ENCODE measurements at regions not wholly inside any gene's neighbourhood (a gene's known extent, or its start where the extent isn't known, plus 50 kb on each side); places are given as distances from the start of the nearest gene placed in this dataset.

GRCh38 chr5:122694884-122695283, 80.0 kb upstream of the SNX2 start:
- H3K27me3 ChIP-seq (ENCODE audit: control insufficient read depth, insufficient read depth, low read length): no peaks in the 10 kb centered on the region; the same call in 1 of the 2 replicates
- DNase-seq: no peak
- intact Hi-C loops (cut with micrococcal nuclease): no loop called here
- no peak overlapping the region for H2AK9ac ChIP-seq (replicated peaks; ENCODE audit: low read depth, low read length, poor library complexity)
- H3K4ac ChIP-seq (ENCODE audit: low read depth, low read length): no peak overlapping the region
- H3K79me1 ChIP-seq (ENCODE audit: low read depth in 1 of 2, low read length in 2 of 2): no peaks in the 10 kb centered on the region
- no peaks in the 10 kb centered on the region for H3K4me1 ChIP-seq (ENCODE audit: control insufficient read depth, insufficient read depth, low read length)
- ChIA-PET CTCF (interaction anchor here (1.3 kb wide), 1 partner anchor 9 kb away, joined by 6 read pairs; no protein-coding TSS in a partner anchor), POLR2A (ENCODE audit: unreplicated experiment) (no interaction called here)
- TF ChIP-seq RAD21 (IDR thresholded peaks at IDR 0.05; ENCODE audit: low read length) (no peak), ELK1 (IDR thresholded peaks at IDR 0.05; ENCODE audit: borderline replicate concordance, low read depth, low read length) (no peak), FOS (IDR thresholded peaks at IDR 0.05; ENCODE audit: low read depth, low read length) (no peak), MXI1 (IDR thresholded peaks at IDR 0.05; ENCODE audit: borderline replicate concordance, low read depth, low read length) (no peak), MAZ (IDR thresholded peaks at IDR 0.05; ENCODE audit: borderline replicate concordance, low read depth, low read length) (no peak), POLR2A (IDR thresholded peaks at IDR 0.05; ENCODE audit: low read depth, low read length) (no peak), CHD1 (IDR thresholded peaks at IDR 0.05; ENCODE audit: low read depth, low read length) (no peak), BHLHE40 (IDR thresholded peaks at IDR 0.05; ENCODE audit: low read depth, low read length) (no peak), SMC3 (IDR thresholded peaks at IDR 0.05; ENCODE audit: low read depth, low read length) (no peak), NFE2L2 (IDR thresholded peaks at IDR 0.05; ENCODE audit: low read depth, low read length) (no peak), MAFK (IDR thresholded peaks at IDR 0.05; ENCODE audit: low read depth, low read length) (no peak), RCOR1 (IDR thresholded peaks at IDR 0.05; ENCODE audit: insufficient replicate concordance, low read length) (no peak), CEBPB (IDR thresholded peaks at IDR 0.05; ENCODE audit: low read depth, low read length) (no peak), RFX5 (IDR thresholded peaks at IDR 0.05; ENCODE audit: low read depth, low read length) (no peak), CTCF (conservative IDR thresholded peaks at IDR 0.05; ENCODE audit: low read depth, low read length) (no peak), USF2 (IDR thresholded peaks at IDR 0.05; ENCODE audit: low read depth, low read length) (no peak)
- H4K5ac ChIP-seq (ENCODE audit: low read depth, low read length): no peak overlapping the region
- H3K9me1 ChIP-seq (ENCODE audit: insufficient read depth, low read length): no peaks in the 10 kb centered on the region
- peak; percentile 46 for ATAC-seq (ENCODE audit: low read depth)
- H3K18ac ChIP-seq (ENCODE audit: low read depth, low read length): no peak overlapping the region
- dilution Hi-C loops (cut with HindIII; ENCODE audit: low sequenced_read_pairs, unreplicated experiment): no loop called here
- no peak overlapping the region for H2BK5ac ChIP-seq (ENCODE audit: low read depth, low read length, poor library complexity, severe bottlenecking)
- H3K23ac ChIP-seq (ENCODE audit: low read depth, low read length): no peak overlapping the region
- no peak overlapping the region for H4K8ac ChIP-seq (ENCODE audit: low read depth in 2 of 2, low read length in 2 of 2)
- in situ Hi-C loops (cut with MboI; ENCODE audit: low sequenced_read_pairs): no loop called here
- H3K56ac ChIP-seq (ENCODE audit: extremely low read depth, insufficient read depth, low read length): no peak overlapping the region
- no TSS peak for BruUV-seq (replicated peaks)
- H2BK20ac ChIP-seq (ENCODE audit: low read depth, low read length): no peak overlapping the region
- no peak overlapping the region for H3K14ac ChIP-seq (replicated peaks; ENCODE audit: low read depth, low read length)
- no CpG with 5 or more reads among the region's 5 CpGs for WGBS, 2 experiments (ENCODE audit: extremely low coverage in 2 of 2, insufficient read length in 1 of 2)
- H3K36me3 ChIP-seq (ENCODE audit: control insufficient read depth, insufficient read depth, low read length): no peaks in the 10 kb centered on the region
- no peak overlapping the region for H4K91ac ChIP-seq (ENCODE audit: insufficient read depth, low read depth, low read length)
- H2BK120ac ChIP-seq (ENCODE audit: low read depth, low read length): no peak overlapping the region
- no peak overlapping the region for H3K4me2 ChIP-seq (ENCODE audit: low read depth, low read length)
- H3K4me3 ChIP-seq (ENCODE audit: insufficient read depth, low read depth, low read length): no peak overlapping the region
- no peaks in the 10 kb centered on the region for H4K20me1 ChIP-seq (ENCODE audit: insufficient read depth, low read length)
- no peak overlapping the region for H3K27ac ChIP-seq (ENCODE audit: insufficient read depth, low read length)
- H2AK5ac ChIP-seq (ENCODE audit: low read depth, low read length): no peak overlapping the region
- no peaks in the 10 kb centered on the region for H3K9me3 ChIP-seq (ENCODE audit: control insufficient read depth, insufficient read depth, low read length)
- H2BK15ac ChIP-seq (ENCODE audit: low read depth, low read length): no peak overlapping the region
- H2AFZ ChIP-seq (replicated peaks; ENCODE audit: low read length, poor library complexity): no peak overlapping the region
- no peak overlapping the region for H3K9ac ChIP-seq (ENCODE audit: low read depth, low read length)

Measured in IMR-90 (cell line).